ENCODE measurements at regions not wholly inside any gene's neighbourhood (a gene's known extent, or its start where the extent isn't known, plus 50 kb on each side); places are given as distances from the start of the nearest gene placed in this dataset.

GRCh38 chr1:149848340-149849110, 50.8 kb upstream of the BOLA1 start (continued):
- TF ChIP-seq ZNF175 (CRISPR knock-in tag; IDR thresholded peaks at IDR 0.05; ENCODE audit: low read depth) (no peak), DEAF1 (CRISPR knock-in tag; IDR thresholded peaks at IDR 0.05) (0 out of 2 replicates have a peak, but pooled peaks have one; percentile 27), POLR2G (IDR thresholded peaks at IDR 0.05; ENCODE audit: low read depth, low read length) (0 out of 2 replicates have a peak, but pooled peaks have one; percentile 21), CTCF (IDR thresholded peaks at IDR 0.05 in 2 of 3, conservative IDR thresholded peaks at IDR 0.05 in 1 of 3; ENCODE audit: insufficient read depth in 2 of 3, low read depth in 1 of 3, low read length in 3 of 3) (no peak), CBX8 (IDR thresholded peaks at IDR 0.05; ENCODE audit: borderline replicate concordance, extremely low read depth, low read depth, low read length, poor library complexity, severe bottlenecking) (no peak), ZBTB40 (IDR thresholded peaks at IDR 0.05) (no peak), ZBTB40 (CRISPR knock-in tag; IDR thresholded peaks at IDR 0.05) (no peak), SETDB1 (IDR thresholded peaks at IDR 0.05; ENCODE audit: low read length) (no peak), MAFK (IDR thresholded peaks at IDR 0.05; ENCODE audit: low read length) (no peak), PHTF2 (CRISPR knock-in tag; IDR thresholded peaks at IDR 0.05) (no peak), LCOR (CRISPR knock-in tag; IDR thresholded peaks at IDR 0.05) (no peak), ZBTB26 (CRISPR knock-in tag; IDR thresholded peaks at IDR 0.05) (no peak)
